Adrenal gland (tissue), 9 donors: ENCODE measurements at regions not wholly inside any gene's neighbourhood (a gene's known extent, or its start where the extent isn't known, plus 50 kb on each side); places are given as distances from the start of the nearest gene placed in this dataset.
A peak's percentile ranks its signal among the peaks of the same experiment; 100 is the strongest.

Experiments
- DNase-seq, 7 donors: peaks; one replicate each; pipeline ENCODE4 v3.0.0-alpha.2; 2019 to 2020
- H3K27ac ChIP-seq, 5 donors: fragments of 200-600 bp; sonication (generic) in 4 of 5; 1 replicate in 3 of 5; 2 replicates in 2 of 5; pipeline versions ENCODE4 v1.5.1 to v1.8.0; 2016 to 2020; ENCODE audit warnings: mild to moderate bottlenecking in 1 of 5
- H3K27me3 ChIP-seq: fragments of 200-600 bp; 2 replicates; pipeline ENCODE4 v1.8.0; 2021
- H3K36me3 ChIP-seq, 2 donors: fragments of 200-600 bp; replicated peaks in 1 of 2; 1 replicate in 1 of 2; 2 replicates in 1 of 2; pipeline versions ENCODE4 v1.5.1 to v1.8.0; 2018 to 2022
- H3K4me1 ChIP-seq, 2 donors: fragments of 200-600 bp; replicated peaks in 1 of 2; 1 replicate in 1 of 2; 2 replicates in 1 of 2; pipeline versions ENCODE4 v1.5.1 to v1.8.0; 2018 to 2021
- H3K4me3 ChIP-seq, 4 donors: fragments of 200-600 bp; sonication (generic) in 3 of 4; one replicate each; pipeline ENCODE4 v1.5.1; 2016 to 2018
- H3K9me3 ChIP-seq, 3 donors: fragments of 200-600 bp; sonication (generic) in 1 of 3; replicated peaks in 1 of 3; 1 replicate in 2 of 3; 2 replicates in 1 of 3; pipeline versions ENCODE4 v1.5.1 to v1.8.0; 2016 to 2021
- POLR2A ChIP-seq, 2 donors: fragments of 450-650 bp; IDR thresholded peaks; one replicate each; pipeline ENCODE4 v1.6.1; 2017; ENCODE audit warnings: antibody characterized with exemption in 2 of 2, mild to moderate bottlenecking in 2 of 2, moderate library complexity in 1 of 2
- WGBS, 4 donors: extraction: QIAGEN DNeasy Blood & Tissue Kit in 2 of 4; methylation state at CpG; one replicate each; pipeline versions ENCODE4 v1.1.5 to v1.1.7; 2013 to 2017; 5-methylcytosine and 5-hydroxymethylcytosine counted together
- intact Hi-C, 2 donors: fragments of 100-400 bp; cut with DNase I; formaldehyde crosslinking; loops; one replicate each; pipeline versions ENCODE4 v1.14.1 to v1.15.0; 2022 to 2023
- TF ChIP-seq, protein P1 (sequence below), 6 experiments: fragments of 450-650 bp in 4 of 6; fragments of 200-600 bp in 2 of 6; sonication (generic) in 1 of 6; IDR thresholded peaks; 1 replicate in 5 of 6; 2 replicates in 1 of 6; pipeline versions ENCODE4 v1.5.1 to v1.8.0; 2016 to 2021; ENCODE audit warnings: antibody characterized with exemption in 6 of 6, mild to moderate bottlenecking in 2 of 6, moderate library complexity in 1 of 6
- donor health status: healthy with polysubstance abuse.
- donor health status: Bipolar disorder and iron deficiency.
- donor health status: DM: yes; HTN: yes; CAD: no.
- donor health status: DM: no; HTN: no; CAD: no.
- donor health status: DM: no; HTN: no; CAD: no.

GRCh38 chr4:15233626-15234025 lies 194.2 kb upstream of the C1QTNF7 start:
- intact Hi-C loops: loop anchor here (5.0 to 10.0 kb wide), 3 partner anchors 161 to 421 kb away; partner anchors contain the start of gene FBXL5 (in 1 of the 2)
- Histone ChIP-seq H3K4me3 (no peak overlapping the region), H3K4me1 (peaks cover 8 to 23% of the 10 kb centered on the region in 2 donors), H3K36me3 (no peaks in the 10 kb centered on the region), H3K9me3 (no peaks in the 10 kb centered on the region), H3K27me3 (no peaks in the 10 kb centered on the region), H3K27ac (peak overlapping the region in 2 of 5 donors; percentile 4 to 9)
- DNase-seq: no peak
- WGBS, 4 donors: 69 to 83% (median 73%) methylated on average over 5 of the region's 5 CpGs
- TF ChIP-seq, protein P1, sequence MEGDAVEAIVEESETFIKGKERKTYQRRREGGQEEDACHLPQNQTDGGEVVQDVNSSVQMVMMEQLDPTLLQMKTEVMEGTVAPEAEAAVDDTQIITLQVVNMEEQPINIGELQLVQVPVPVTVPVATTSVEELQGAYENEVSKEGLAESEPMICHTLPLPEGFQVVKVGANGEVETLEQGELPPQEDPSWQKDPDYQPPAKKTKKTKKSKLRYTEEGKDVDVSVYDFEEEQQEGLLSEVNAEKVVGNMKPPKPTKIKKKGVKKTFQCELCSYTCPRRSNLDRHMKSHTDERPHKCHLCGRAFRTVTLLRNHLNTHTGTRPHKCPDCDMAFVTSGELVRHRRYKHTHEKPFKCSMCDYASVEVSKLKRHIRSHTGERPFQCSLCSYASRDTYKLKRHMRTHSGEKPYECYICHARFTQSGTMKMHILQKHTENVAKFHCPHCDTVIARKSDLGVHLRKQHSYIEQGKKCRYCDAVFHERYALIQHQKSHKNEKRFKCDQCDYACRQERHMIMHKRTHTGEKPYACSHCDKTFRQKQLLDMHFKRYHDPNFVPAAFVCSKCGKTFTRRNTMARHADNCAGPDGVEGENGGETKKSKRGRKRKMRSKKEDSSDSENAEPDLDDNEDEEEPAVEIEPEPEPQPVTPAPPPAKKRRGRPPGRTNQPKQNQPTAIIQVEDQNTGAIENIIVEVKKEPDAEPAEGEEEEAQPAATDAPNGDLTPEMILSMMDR (IDR thresholded peaks at IDR 0.05): no peak
- no peak for TF ChIP-seq POLR2A (IDR thresholded peaks at IDR 0.05)

GRCh38 chr4:15234116-15234855 lies 193.5 kb upstream of the C1QTNF7 start:
- DNase-seq: peak in 5 of 7 donors; percentile 19 to 46 (median 20)
- Histone ChIP-seq H3K27me3 (no peaks in the 10 kb centered on the region), H3K9me3 (no peaks in the 10 kb centered on the region), H3K4me3 (no peak overlapping the region), H3K36me3 (no peaks in the 10 kb centered on the region), H3K27ac (peak overlapping the region in 2 of 5 donors; percentile 4 to 9), H3K4me1 (peaks cover 8 to 23% of the 10 kb centered on the region in 2 donors)
- TF ChIP-seq, protein P1 (IDR thresholded peaks at IDR 0.05): no peak
- no peak for TF ChIP-seq POLR2A (IDR thresholded peaks at IDR 0.05)
- WGBS, 4 donors: 42 to 52% (median 46%) methylated on average over 7 of the region's 7 CpGs
- intact Hi-C loops: loop anchor here (5.0 to 10.0 kb wide), 3 partner anchors 161 to 421 kb away; partner anchors contain the start of gene FBXL5 (in 1 of the 2)

DNA sequence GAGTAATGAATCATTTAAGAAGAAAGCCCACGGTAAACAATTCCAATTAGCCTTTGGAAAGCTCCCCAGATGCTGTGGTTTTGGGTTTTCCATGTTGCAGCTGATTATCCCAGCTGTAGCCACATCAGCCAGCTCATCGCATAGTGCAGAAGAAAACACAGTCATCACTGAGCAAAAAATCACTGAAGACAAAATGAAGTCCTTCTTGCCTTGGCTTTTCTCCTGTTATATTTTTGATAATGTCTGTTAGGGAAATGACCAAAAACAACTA lies 193.0 kb upstream of the C1QTNF7 start:
- no peak overlapping the region for H3K27ac ChIP-seq
- peaks cover 8 to 23% of the 10 kb centered on the region in 2 donors for H3K4me1 ChIP-seq
- TF ChIP-seq, protein P1 (IDR thresholded peaks at IDR 0.05): no peak
- TF ChIP-seq POLR2A (IDR thresholded peaks at IDR 0.05): no peak
- no peaks in the 10 kb centered on the region for H3K27me3 ChIP-seq
- intact Hi-C loops: loop anchor here (5.0 to 10.0 kb wide), 5 partner anchors 160 to 420 kb away; partner anchors contain the start of gene FBXL5 (in 1 of the 2)
- 55 to 71% (median 59%) methylated on average over 2 of the region's 2 CpGs for WGBS, 4 donors
- no peaks in the 10 kb centered on the region for H3K9me3 ChIP-seq
- H3K36me3 ChIP-seq: no peaks in the 10 kb centered on the region
- no peak overlapping the region for H3K4me3 ChIP-seq
- no peak for DNase-seq

DNA sequence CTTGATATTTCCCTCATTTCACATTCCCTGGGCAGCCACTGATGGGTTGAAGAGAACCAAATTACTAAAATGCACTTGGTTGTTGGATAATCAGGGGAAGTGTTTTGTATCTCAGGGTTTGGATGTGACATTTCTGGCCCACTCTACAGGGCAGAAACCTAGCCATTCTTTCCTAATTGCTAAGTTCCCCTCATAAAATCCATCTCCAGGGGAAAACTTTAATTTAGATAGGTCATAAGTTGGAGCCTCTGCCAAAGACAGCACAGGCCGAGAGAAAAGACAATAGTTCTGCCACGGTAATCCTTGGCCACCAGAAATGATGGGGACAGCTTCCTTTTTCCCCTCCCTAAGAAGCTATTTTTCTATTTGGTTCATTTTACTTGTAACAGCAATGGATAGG lies 192.7 kb upstream of the C1QTNF7 start:
- H3K9me3 ChIP-seq: no peaks in the 10 kb centered on the region
- no peak overlapping the region for H3K4me3 ChIP-seq
- WGBS, 4 donors: 65 to 69% (median 67%) methylated on average over 2 of the region's 2 CpGs
- H3K4me1 ChIP-seq: peaks cover 8 to 23% of the 10 kb centered on the region in 2 donors
- no peaks in the 10 kb centered on the region for H3K27me3 ChIP-seq
- intact Hi-C loops: loop anchor here (5.0 to 10.0 kb wide), 4 partner anchors 160 to 420 kb away; partner anchors contain the start of gene FBXL5 (in 1 of the 2)
- DNase-seq: no peak
- TF ChIP-seq POLR2A (IDR thresholded peaks at IDR 0.05): no peak
- TF ChIP-seq, protein P1 (IDR thresholded peaks at IDR 0.05): no peak
- H3K36me3 ChIP-seq: no peaks in the 10 kb centered on the region
- H3K27ac ChIP-seq: no peak overlapping the region
